DND-41 (cell line): ENCODE measurements at regions not wholly inside any gene's neighbourhood (a gene's known extent, or its start where the extent isn't known, plus 50 kb on each side); places are given as distances from the start of the nearest gene placed in this dataset.

Experiments
- ATAC-seq: fragments of 200-7000 bp; cut with Tn5 transposase; 3 replicates; pipeline ENCODE4 v1.9.1; 2021; ENCODE audit warnings: low read depth; ENCODE audit not compliant: insufficient read depth
- DNase-seq: peaks from one replicate; pipeline ENCODE4 v3.0.0-alpha.2; 2020
- H2AFZ ChIP-seq: 2 replicates; pipeline ENCODE4 v1.6.0; 2012; ENCODE audit warnings: low read depth, low read length
- H3K27ac ChIP-seq: 2 replicates; pipeline ENCODE4 v1.5.1; 2012; ENCODE audit warnings: low read length, inconsistent platforms
- H3K27me3 ChIP-seq: fragments of 200-600 bp; sonication (generic); 2 replicates; pipeline ENCODE4 v1.6.0; 2012; ENCODE audit warnings: low read length, mild to moderate bottlenecking, inconsistent platforms; ENCODE audit not compliant: insufficient read depth, poor library complexity
- H3K36me3 ChIP-seq: 2 replicates; pipeline ENCODE4 v1.5.1; 2012; ENCODE audit warnings: low read length, inconsistent platforms; ENCODE audit not compliant: insufficient read depth
- H3K4me1 ChIP-seq: 2 replicates; pipeline ENCODE4 v1.5.1; 2012; ENCODE audit warnings: mild to moderate bottlenecking, low read length; ENCODE audit not compliant: insufficient read depth
- H3K4me2 ChIP-seq: 2 replicates; pipeline ENCODE4 v1.6.0; 2012; ENCODE audit warnings: mild to moderate bottlenecking, moderate library complexity, low read length, inconsistent platforms; ENCODE audit not compliant: insufficient read depth
- H3K4me3 ChIP-seq, 2 experiments: fragments of 200-600 bp in 1 of 2; shearing (Covaris generic) in 1 of 2; 2 replicates each; pipeline ENCODE4 v1.5.1; 2012 to 2016; ENCODE audit warnings: inconsistent platforms in 2 of 2, low read length in 2 of 2, mild to moderate bottlenecking in 2 of 2, low read depth in 1 of 2, moderate library complexity in 1 of 2
- H3K79me2 ChIP-seq: 2 replicates; pipeline ENCODE4 v1.6.0; 2012; ENCODE audit warnings: low read length, inconsistent platforms; ENCODE audit not compliant: insufficient read depth
- H3K9ac ChIP-seq: 2 replicates; pipeline ENCODE4 v1.6.0; 2012; ENCODE audit warnings: low read depth, mild to moderate bottlenecking, inconsistent platforms, low read length, moderate library complexity
- H3K9me3 ChIP-seq: 2 replicates; pipeline ENCODE4 v1.5.1; 2012; ENCODE audit warnings: low read length, moderate library complexity, mild to moderate bottlenecking, inconsistent platforms; ENCODE audit not compliant: insufficient read depth, severe bottlenecking
- H4K20me1 ChIP-seq: 2 replicates; pipeline ENCODE4 v1.6.0; 2012; ENCODE audit warnings: low read length; ENCODE audit not compliant: insufficient read depth
- CTCF ChIP-seq: IDR thresholded peaks from 2 replicates; pipeline ENCODE4 v1.5.1; 2012; ENCODE audit warnings: borderline replicate concordance, low read length, moderate library complexity, mild to moderate bottlenecking; ENCODE audit not compliant: poor library complexity, severe bottlenecking; ENCODE audit errors: extremely low read depth
- EZH2 ChIP-seq: IDR thresholded peaks from 3 replicates; pipeline ENCODE4 v1.6.1; 2012; ENCODE audit warnings: borderline replicate concordance, low read depth, mild to moderate bottlenecking, moderate library complexity, low read length, inconsistent platforms; ENCODE audit not compliant: severe bottlenecking

DNA sequence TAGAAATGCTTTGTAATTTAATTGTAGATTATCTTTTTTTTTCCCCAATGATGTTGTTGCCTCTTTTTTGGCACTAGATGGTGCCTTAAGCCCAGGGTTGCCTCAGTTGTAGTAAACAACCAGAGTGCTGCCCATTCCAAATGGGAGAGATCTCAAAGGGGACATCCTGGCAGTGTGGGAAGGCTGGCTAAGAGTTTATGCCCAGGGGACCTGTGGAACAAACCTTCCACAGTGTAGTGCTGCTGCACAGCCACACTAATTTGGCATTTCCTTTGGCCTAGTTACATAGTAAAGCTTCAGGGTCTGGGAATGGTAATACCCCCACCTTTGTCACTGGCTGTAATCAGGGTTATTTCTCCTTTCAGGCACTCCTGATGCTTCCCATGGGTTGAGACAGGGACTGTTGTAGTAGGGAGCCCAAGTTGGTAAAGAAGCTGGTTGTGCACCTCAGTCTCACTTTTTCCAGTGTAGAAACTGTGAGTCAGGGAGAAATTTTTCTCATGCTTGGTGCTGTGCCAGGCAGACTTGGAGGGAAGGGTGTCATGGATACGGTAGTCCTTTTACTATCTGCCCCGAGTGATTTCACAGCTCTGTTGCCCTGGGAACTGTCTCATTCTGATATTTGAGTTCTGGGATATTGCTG lies 177.8 kb upstream of the ECI2 start:
- Histone ChIP-seq H3K79me2 (no peaks in the 10 kb centered on the region), H3K27me3 (no peaks in the 10 kb centered on the region), H3K36me3 (no peaks in the 10 kb centered on the region), H3K4me3 (no peak overlapping the region), H3K9me3 (no peaks in the 10 kb centered on the region), H4K20me1 (no peaks in the 10 kb centered on the region), H3K9ac (no peak overlapping the region), H2AFZ (no peak overlapping the region), H3K27ac (no peak overlapping the region), H3K4me2 (no peak overlapping the region), H3K4me1 (no peaks in the 10 kb centered on the region)
- TF ChIP-seq CTCF = no peak
- TF ChIP-seq EZH2 = no peak
- ATAC-seq = no peak
- no peak for DNase-seq

DNA sequence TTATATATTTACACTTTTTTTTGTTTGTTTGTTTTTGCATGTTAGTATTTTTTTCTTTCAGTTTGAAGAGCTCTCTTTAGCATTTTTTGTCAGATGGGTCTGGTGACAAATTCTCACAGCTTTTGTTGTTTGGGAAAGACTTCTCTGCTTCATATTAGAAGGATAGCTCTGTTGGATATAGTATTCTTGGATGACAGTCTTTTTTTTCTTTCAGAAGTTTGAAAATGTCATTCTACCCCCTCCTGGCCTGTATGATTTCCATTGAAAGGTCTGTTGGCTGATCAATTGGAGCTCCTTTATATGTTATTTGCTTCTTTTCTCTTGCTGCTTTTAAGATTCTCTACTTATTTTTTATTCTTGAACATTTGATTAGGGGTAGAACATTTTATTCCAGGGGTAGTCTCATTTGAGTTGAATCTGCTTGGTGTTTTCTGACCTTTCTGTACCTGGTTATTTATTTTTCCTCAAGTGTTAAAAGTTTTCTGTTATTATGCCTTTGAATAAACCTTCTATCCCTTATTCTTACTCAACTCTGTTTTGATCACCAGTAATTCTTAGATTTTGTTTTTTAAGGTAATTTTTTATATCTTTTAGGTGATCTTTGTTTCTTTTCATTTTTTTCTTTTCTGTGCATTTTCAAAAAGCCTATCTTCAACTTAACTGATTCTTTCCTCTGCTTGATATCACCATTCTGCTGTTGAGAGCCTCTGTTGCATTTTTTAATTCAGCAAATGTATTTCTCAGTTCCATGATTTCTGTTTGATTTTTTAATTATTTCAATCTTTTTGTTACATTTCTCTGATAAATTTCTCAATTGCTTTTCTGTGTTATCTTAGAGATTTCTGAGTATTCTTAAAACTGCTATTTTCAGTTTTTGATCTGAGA lies 176.8 kb upstream of the ECI2 start:
- no peak overlapping the region for H3K4me3 ChIP-seq
- no peak for ATAC-seq
- DNase-seq = no peak
- H3K4me2 ChIP-seq = no peak overlapping the region
- no peak for TF ChIP-seq EZH2
- no peak for TF ChIP-seq CTCF
- H3K79me2 ChIP-seq = no peaks in the 10 kb centered on the region
- H2AFZ ChIP-seq = no peak overlapping the region
- no peak overlapping the region for H3K27ac ChIP-seq
- H3K36me3 ChIP-seq = no peaks in the 10 kb centered on the region
- H3K9ac ChIP-seq = no peak overlapping the region
- H3K9me3 ChIP-seq = no peaks in the 10 kb centered on the region
- H3K27me3 ChIP-seq = no peaks in the 10 kb centered on the region
- H3K4me1 ChIP-seq = no peaks in the 10 kb centered on the region
- no peaks in the 10 kb centered on the region for H4K20me1 ChIP-seq

- Histone ChIP-seq H3K9me3 (no peaks in the 10 kb centered on the region), H3K4me2 (no peak overlapping the region), H3K79me2 (no peaks in the 10 kb centered on the region), H4K20me1 (no peaks in the 10 kb centered on the region), H3K4me1 (no peaks in the 10 kb centered on the region), H3K9ac (no peak overlapping the region), H3K36me3 (no peaks in the 10 kb centered on the region), H3K27me3 (no peaks in the 10 kb centered on the region), H3K4me3 (no peak overlapping the region), H2AFZ (no peak overlapping the region), H3K27ac (no peak overlapping the region)
- ATAC-seq (no peak), DNase-seq (no peak)
- TF ChIP-seq EZH2 = no peak
- no peak for TF ChIP-seq CTCF
Measured at GRCh38 chr6:4309540-4309939, 174.2 kb upstream of the ECI2 start.
